Epithelial cell of esophagus (primary cell): ENCODE measurements at regions not wholly inside any gene's neighbourhood (a gene's known extent, or its start where the extent isn't known, plus 50 kb on each side); places are given as distances from the start of the nearest gene placed in this dataset.
A peak's percentile ranks its signal among the peaks of the same experiment; 100 is the strongest.
"Not testable (repeated sequence)": the region's sequence is repeated elsewhere in the genome, so short reads cannot be mapped to it uniquely, and the experiment has no call there.

Source experiments
- DNase-seq: peaks from one replicate; pipeline ENCODE4 v3.0.0; 2010; ENCODE audit warnings: low read depth
- H3K4me3 ChIP-seq: 2 replicates; pipeline ENCODE4 v1.5.1; 2011; ENCODE audit warnings: mild to moderate bottlenecking, low read length, control low read depth
- TF ChIP-seq, protein P1 (sequence below): IDR thresholded peaks from 2 replicates; pipeline ENCODE4 v1.5.1; 2011; ENCODE audit warnings: low read depth, mild to moderate bottlenecking, low read length, control low read depth, inconsistent platforms; ENCODE audit not compliant: insufficient read depth; ENCODE audit errors: missing control alignments

DNA sequence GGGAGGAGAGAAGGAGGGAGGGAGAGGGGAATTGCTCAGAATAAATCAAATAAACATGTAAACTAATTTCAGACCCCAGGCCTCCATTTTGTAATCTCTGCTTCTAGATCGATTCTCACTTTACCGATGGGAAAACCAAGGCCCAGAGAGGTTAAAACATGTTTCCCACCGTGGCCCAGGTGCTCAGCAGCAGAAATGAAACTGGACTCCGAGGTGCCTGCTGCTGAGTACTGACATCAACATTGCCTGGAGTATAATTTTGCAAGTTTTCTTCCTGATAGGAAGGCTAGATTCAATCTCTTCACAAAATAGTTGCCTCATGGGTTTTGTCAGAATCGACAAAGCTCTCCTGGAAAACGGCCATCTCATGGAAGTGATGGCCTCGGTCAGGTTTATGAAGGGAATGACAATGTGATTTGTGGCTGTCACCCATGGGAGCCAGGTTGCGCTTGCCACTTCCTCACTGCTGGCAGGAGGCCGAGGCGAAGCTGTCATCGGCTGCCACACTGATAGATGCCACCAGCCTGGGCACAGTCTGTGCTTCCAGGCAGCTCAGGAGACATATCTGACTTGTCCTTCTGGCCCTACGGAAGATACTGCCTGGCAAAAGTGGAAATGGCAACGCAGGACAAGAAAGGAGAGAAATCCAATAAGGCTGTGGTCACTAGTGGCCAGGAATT, 133.1 kb upstream of the LRRN1 start:
- no peak overlapping the region for H3K4me3 ChIP-seq
- TF ChIP-seq, protein P1, sequence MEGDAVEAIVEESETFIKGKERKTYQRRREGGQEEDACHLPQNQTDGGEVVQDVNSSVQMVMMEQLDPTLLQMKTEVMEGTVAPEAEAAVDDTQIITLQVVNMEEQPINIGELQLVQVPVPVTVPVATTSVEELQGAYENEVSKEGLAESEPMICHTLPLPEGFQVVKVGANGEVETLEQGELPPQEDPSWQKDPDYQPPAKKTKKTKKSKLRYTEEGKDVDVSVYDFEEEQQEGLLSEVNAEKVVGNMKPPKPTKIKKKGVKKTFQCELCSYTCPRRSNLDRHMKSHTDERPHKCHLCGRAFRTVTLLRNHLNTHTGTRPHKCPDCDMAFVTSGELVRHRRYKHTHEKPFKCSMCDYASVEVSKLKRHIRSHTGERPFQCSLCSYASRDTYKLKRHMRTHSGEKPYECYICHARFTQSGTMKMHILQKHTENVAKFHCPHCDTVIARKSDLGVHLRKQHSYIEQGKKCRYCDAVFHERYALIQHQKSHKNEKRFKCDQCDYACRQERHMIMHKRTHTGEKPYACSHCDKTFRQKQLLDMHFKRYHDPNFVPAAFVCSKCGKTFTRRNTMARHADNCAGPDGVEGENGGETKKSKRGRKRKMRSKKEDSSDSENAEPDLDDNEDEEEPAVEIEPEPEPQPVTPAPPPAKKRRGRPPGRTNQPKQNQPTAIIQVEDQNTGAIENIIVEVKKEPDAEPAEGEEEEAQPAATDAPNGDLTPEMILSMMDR = no peak
- no peak for DNase-seq

DNA sequence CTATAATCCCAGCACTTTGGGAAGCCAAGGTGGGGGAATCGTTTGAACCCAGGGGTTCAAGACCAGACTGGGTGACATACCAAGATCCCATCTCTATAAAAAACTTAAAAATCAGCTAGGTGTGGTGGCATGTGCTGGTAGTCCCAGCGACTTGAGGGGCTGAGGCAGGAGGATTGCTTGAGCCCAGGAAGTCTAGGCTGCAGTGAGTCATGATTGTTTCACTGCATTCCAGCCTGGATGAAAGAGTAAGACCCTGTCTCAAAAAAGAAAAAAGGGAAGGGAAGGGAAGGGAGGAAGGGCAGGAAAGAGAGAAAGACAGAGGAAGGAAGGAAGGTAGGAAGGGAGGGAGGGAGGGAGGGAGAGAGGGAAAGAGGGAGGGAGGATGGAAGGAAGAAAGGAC, 133.7 kb upstream of the LRRN1 start:
- H3K4me3 ChIP-seq = no peak overlapping the region
- TF ChIP-seq, protein P1 = no peak
- DNase-seq = peak; percentile 58

DNA sequence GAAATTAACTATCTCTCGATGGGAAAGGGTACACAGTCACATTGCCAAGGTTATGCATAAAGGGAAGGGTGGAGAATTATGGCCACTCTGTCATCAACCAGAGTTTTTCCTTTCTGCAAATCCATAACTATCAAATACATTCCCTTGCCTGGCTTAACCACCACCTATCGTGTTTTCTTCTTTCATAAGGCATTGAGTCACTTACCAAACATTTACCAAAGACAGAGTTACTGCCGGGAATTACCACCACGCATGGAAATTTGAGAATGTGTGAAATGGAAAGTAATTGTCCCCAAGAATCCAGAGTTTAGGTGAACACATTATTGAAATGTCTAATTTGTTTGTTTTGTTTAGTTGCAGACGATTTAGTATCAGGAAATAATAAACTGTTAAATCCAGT, 134.3 kb upstream of the LRRN1 start:
- TF ChIP-seq, protein P1 = no peak
- peak; percentile 72 for DNase-seq
- H3K4me3 ChIP-seq = no peak overlapping the region

DNA sequence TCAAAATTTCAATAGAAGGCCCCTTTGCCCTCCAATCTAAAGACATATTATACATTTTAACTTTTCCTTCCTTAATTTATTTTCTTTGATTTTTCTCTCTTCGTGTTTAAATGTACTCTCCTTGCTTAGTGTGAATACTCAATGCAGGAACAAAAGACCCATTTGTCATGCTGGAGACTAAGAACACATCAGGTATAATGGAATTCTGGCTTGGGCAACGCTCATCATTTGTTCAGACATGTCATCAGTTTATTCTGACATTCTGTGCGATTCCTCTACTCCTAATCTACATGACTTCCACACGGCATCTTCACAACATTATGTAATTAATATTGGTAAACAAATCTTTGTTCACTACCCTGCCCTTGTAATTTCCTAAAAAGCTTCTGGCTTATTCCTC, 136.6 kb upstream of the LRRN1 start:
- TF ChIP-seq, protein P1 = no peak
- peak; percentile 88 for DNase-seq
- H3K4me3 ChIP-seq = no peak overlapping the region

DNA sequence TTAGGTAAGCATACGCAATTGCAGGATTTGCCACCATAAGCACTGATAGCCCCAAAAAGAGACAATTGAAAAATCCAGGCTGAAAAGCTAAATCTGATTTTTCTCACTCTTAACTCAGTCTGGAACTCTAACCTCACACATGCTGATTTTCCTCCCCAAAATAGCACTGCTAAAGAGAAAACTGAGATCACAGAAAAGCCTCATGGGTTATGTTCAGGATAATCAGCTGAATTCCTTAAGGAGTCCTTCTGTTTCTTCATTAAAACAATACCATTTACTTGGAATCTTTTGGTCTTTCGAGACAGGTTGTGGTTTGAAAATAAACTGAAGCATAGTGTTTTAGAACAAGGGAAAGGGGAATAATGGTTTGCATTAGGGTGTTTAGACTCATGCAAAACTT, 144.3 kb upstream of the LRRN1 start:
- no peak for DNase-seq
- no peak overlapping the region for H3K4me3 ChIP-seq
- TF ChIP-seq, protein P1 = no peak

DNA sequence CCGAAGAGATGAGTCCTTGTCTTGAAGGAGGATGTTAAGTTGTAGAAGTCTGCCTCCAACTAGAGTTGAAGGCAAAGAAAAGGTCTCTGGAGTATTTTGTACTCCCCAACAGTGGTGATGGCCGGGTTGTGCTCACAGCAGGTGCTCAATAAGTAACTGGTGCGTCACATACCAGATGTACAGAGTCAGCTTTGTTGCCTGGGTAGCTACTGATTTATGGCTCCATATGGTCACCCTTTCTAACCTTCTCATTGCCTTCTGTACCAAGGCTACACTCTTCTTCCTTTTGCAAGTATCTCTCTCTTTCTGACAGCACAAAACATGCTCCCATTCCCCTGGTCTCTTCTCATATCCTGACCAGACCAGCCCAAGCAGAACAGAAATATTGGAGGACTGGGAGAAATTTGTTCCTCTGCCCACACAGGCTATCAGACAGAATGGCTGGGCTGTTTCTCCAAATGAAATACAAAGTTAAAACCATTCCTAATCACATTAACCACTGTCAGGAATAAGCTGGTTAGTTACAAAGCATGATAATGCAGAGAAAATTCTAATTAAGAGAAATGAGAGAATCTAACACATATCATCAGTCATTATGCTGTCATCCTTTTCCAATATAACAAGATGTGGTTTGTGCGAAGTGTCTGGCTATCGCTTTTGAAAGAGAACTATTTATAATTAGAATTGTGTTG, 150.1 kb upstream of the LRRN1 start:
- H3K4me3 ChIP-seq = no peak overlapping the region
- no peak for DNase-seq
- TF ChIP-seq, protein P1 = no peak

DNA sequence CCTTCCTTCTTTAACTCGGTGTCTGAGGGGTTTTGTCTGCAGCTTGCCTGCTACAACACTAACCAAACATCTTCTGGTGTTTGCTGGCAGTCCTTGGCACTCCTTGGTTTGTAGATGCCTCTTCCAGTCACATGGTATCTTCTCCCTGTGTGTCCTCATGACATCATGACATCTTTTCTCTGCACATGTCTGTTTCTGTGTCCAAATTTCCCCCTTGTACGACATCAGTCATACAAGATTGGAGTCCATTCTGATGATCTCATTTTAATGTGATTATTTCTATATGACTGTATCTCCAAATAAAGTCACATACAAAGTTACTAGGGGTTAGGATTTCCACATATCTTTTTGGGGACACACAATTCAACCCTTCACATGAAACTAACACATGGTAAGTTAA, 152.3 kb upstream of the LRRN1 start:
- no peak for DNase-seq
- TF ChIP-seq, protein P1 = no peak
- no peak overlapping the region for H3K4me3 ChIP-seq

DNA sequence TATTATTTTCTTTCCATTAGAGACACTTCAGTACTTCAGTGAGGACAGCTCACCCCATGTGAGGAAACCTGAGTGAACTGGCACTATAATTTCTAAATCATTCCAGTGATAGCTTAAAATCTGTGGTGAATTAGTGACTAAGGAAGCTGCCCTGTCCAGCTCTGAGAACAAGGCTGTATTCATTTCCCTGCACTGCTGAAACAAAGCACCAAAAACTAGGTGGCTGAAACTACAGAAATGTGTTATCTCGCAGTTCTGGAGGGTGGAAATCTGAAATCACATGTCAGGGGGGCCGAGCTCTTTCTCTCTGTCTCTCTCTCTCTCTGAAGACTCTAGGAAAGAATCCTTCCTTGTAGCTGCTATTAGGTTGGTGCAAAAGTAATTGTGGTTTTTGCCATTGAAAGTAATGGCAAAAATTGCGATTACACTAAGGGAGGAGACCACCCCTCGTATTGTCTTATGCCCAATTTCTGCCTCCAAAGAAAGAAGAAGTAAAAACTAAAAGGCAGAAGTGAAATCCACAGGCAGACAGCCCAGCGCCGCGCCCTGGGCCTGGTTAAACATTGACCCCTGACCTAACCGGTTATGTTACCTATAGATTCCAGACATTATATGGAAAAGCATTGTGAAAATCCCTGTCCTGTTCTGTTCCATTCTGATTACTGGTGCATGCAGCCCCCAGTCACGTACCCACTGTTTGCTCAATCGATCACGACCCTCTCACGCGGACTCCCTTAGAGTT, 153.0 kb upstream of the LRRN1 start:
- not testable (repeated sequence) for DNase-seq, H3K4me3 ChIP-seq
